K562 (cell line): ENCODE measurements at regions not wholly inside any gene's neighbourhood (a gene's known extent, or its start where the extent isn't known, plus 50 kb on each side); places are given as distances from the start of the nearest gene placed in this dataset.
"Not testable (repeated sequence)": the region's sequence is repeated elsewhere in the genome, so short reads cannot be mapped to it uniquely, and the experiment has no call there.

Experiments
- ATAC-seq: fragments of 200-7000 bp; cut with Tn5 transposase; 3 replicates; pipeline ENCODE4 v1.9.1; 2020; ENCODE audit warnings: moderate library complexity
- BruUV-seq: library from RNA; stranded (reverse); fragments of 400-500 nt; replicated peaks from 2 replicates; lab custom pipeline; 2021; lab: Mats Ljungman, UMichigan
- CTCF ChIA-PET: fragments of 300-600 bp; formaldehyde crosslinking; extraction: SDS; loops from one replicate; lab custom pipeline; 2021; ENCODE audit warnings: low intra/inter-chr PET ratio; lab: Yijun Ruan, JAX
- POLR2A ChIA-PET: fragments of 300-600, 350-650 bp; sonication (Branson Sonifier 250); formaldehyde crosslinking; extraction: SDS; loops from one replicate; lab custom pipeline; 2021; ENCODE audit warnings: antibody characterized with exemption, inconsistent platforms; lab: Yijun Ruan, JAX
- DNase-seq, 4 experiments: peaks; one replicate each; pipeline versions ENCODE4 v3.0.0 to v3.0.0-alpha.2; 2011 to 2018; ENCODE audit warnings: low spot score in 3 of 4, mixed read lengths in 3 of 4; ENCODE audit errors: extremely low read depth in 1 of 4
- FAIRE-seq: peaks from 2 replicates; lab custom pipeline; 2011; peaks lifted over from hg19 to GRCh38; lab: Jason Lieb, UNC
- H2AFZ ChIP-seq: 2 replicates; pipeline ENCODE4 v1.6.0; 2011; ENCODE audit warnings: low read depth, low read length, control low read depth, inconsistent platforms
- H3K27ac ChIP-seq: fragments of 200-600 bp; 3 replicates; pipeline ENCODE4 v1.8.0; 2011; ENCODE audit warnings: low read depth, mild to moderate bottlenecking, control low read depth, inconsistent platforms, low read length, moderate library complexity, mixed read lengths; ENCODE audit errors: extremely low read depth
- H3K27me3 ChIP-seq, 2 experiments: fragments of 300-600 bp in 1 of 2; 2 replicates in 1 of 2; 3 replicates in 1 of 2; pipeline versions ENCODE4 v1.6.0 to v1.8.0; 2011; ENCODE audit warnings: inconsistent platforms in 2 of 2, low read length in 2 of 2, mild to moderate bottlenecking in 1 of 2, mixed read lengths in 1 of 2, moderate library complexity in 1 of 2; ENCODE audit not compliant: control insufficient read depth in 2 of 2, insufficient read depth in 2 of 2
- H3K36me3 ChIP-seq: fragments of 300-600 bp; 3 replicates; pipeline ENCODE4 v1.8.0; 2011; ENCODE audit warnings: mild to moderate bottlenecking, low read length, inconsistent platforms; ENCODE audit not compliant: control insufficient read depth, insufficient read depth
- H3K4me1 ChIP-seq, 2 experiments: fragments of 200-600 bp in 1 of 2; replicated peaks in 1 of 2; 2 replicates in 1 of 2; 3 replicates in 1 of 2; pipeline versions ENCODE4 v1.5.1 to v1.8.0; 2011; ENCODE audit warnings: inconsistent platforms in 2 of 2, low read length in 2 of 2, mild to moderate bottlenecking in 1 of 2, mixed read lengths in 1 of 2, moderate library complexity in 1 of 2; ENCODE audit not compliant: control insufficient read depth in 2 of 2, insufficient read depth in 2 of 2
- H3K4me2 ChIP-seq: 2 replicates; pipeline ENCODE4 v1.6.1; 2011; ENCODE audit warnings: low read length, control low read depth, inconsistent platforms, mixed read lengths; ENCODE audit not compliant: insufficient read depth
- H3K4me3 ChIP-seq: fragments of 200-600 bp; sonication (generic), shearing (Covaris generic); 2 replicates; pipeline ENCODE4 v1.5.1; 2016; ENCODE audit warnings: control low read depth, inconsistent platforms
- H3K79me2 ChIP-seq: fragments of 200-600 bp; 3 replicates; pipeline ENCODE4 v1.8.0; 2011; ENCODE audit warnings: low read length, inconsistent platforms; ENCODE audit not compliant: control insufficient read depth, insufficient read depth
- H3K9ac ChIP-seq, 2 experiments: 2 replicates each; pipeline versions ENCODE4 v1.6.0 to v1.6.1; 2011; ENCODE audit warnings: low read depth in 2 of 2, low read length in 2 of 2, control low read depth in 1 of 2, inconsistent platforms in 1 of 2, mild to moderate bottlenecking in 1 of 2, mixed read lengths in 1 of 2; ENCODE audit not compliant: insufficient read depth in 1 of 2
- H3K9me1 ChIP-seq: one replicate; pipeline ENCODE4 v1.6.0; 2011; ENCODE audit warnings: inconsistent platforms, mild to moderate bottlenecking, low read length, moderate library complexity; ENCODE audit not compliant: control insufficient read depth, insufficient read depth
- H3K9me3 ChIP-seq: replicated peaks from 2 replicates; pipeline ENCODE4 v1.5.1; 2011; ENCODE audit warnings: low read depth, low read length, inconsistent platforms; ENCODE audit not compliant: control insufficient read depth, insufficient read depth
- H4K20me1 ChIP-seq: replicated peaks from 2 replicates; pipeline ENCODE4 v1.6.1; 2011; ENCODE audit warnings: low read length, inconsistent platforms, mixed read lengths; ENCODE audit not compliant: control insufficient read depth, insufficient read depth
- DACH1 ChIP-seq: fragments of 450-650 bp; IDR thresholded peaks from 2 replicates; pipeline ENCODE4 v1.6.1; 2018; ENCODE audit not compliant: partially characterized antibody
- EZH2 ChIP-seq: IDR thresholded peaks from 2 replicates; pipeline ENCODE4 v1.6.1; 2012; ENCODE audit warnings: low read depth, mild to moderate bottlenecking, inconsistent platforms, low read length, borderline replicate concordance
- RHOXF2B ChIP-seq: fragments of 250-450 bp; sonication (Bioruptor Pico); conservative IDR thresholded peaks from 2 replicates; pipeline ENCODE4 v1.5.1; 2021
- STAT5B ChIP-seq: fragments of 250-450 bp; sonication (Bioruptor Pico); IDR thresholded peaks from 2 replicates; pipeline ENCODE4 v1.8.0; 2021; ENCODE audit warnings: mild to moderate bottlenecking, inconsistent platforms
- ZNF133 ChIP-seq: fragments of 250-450 bp; sonication (Bioruptor Pico); IDR thresholded peaks from 2 replicates; pipeline ENCODE4 v1.4.0; 2020; ENCODE audit warnings: mild to moderate bottlenecking
- WGBS: fragments of 100-300 bp; shearing (Covaris generic); methylation state at CpG from one replicate; pipeline ENCODE4 v1.1.6; 2016; ENCODE audit warnings: low coverage, mixed read lengths; ENCODE audit not compliant: insufficient coverage; ENCODE audit errors: missing lambda C conversion rate; 5-methylcytosine and 5-hydroxymethylcytosine counted together
- in situ Hi-C: fragments of 300-500 bp; cut with MboI; formaldehyde crosslinking; loops from 4 replicates; pipeline ENCODE4 v1.15.0; 2018; ENCODE audit warnings: inconsistent platforms, mixed read lengths
- intact Hi-C: fragments of 100-400 bp; cut with micrococcal nuclease; formaldehyde crosslinking; loops from 2 replicates; pipeline ENCODE4 v1.14.2; 2022
- TF ChIP-seq, protein P1 (sequence below): fragments of 200-400 bp; formaldehyde crosslinking; IDR thresholded peaks from 2 replicates; pipeline ENCODE4 v1.6.1; 2017; ENCODE audit warnings: mild to moderate bottlenecking, low read depth, low read length, moderate library complexity

DNA sequence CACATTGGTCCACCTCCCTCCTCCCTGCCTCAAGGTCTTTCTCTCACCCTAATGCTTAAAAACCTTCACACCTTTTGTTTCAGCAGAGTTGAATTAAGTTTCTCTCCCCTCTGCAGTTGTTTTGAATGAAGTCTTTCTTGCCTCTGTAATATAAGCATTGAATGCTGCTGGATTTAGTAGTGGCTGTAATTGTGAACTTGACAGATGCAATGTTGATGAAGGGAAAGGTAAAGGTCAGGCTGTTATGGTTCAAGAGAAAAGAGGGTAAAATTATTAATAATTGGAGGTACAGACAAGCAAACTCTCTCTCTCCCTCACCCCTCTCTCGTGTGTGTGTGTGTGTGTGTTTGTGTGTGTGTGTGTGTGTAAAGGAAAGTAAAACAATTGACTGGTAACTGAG lies 509.8 kb downstream of the AMY1C start (continued):
- TF ChIP-seq STAT5B (no peak), EZH2 (no peak), DACH1 (no peak), RHOXF2B (CRISPR knock-in tag) (no peak), ZNF133 (CRISPR knock-in tag) (no peak)
- TF ChIP-seq, protein P1, sequence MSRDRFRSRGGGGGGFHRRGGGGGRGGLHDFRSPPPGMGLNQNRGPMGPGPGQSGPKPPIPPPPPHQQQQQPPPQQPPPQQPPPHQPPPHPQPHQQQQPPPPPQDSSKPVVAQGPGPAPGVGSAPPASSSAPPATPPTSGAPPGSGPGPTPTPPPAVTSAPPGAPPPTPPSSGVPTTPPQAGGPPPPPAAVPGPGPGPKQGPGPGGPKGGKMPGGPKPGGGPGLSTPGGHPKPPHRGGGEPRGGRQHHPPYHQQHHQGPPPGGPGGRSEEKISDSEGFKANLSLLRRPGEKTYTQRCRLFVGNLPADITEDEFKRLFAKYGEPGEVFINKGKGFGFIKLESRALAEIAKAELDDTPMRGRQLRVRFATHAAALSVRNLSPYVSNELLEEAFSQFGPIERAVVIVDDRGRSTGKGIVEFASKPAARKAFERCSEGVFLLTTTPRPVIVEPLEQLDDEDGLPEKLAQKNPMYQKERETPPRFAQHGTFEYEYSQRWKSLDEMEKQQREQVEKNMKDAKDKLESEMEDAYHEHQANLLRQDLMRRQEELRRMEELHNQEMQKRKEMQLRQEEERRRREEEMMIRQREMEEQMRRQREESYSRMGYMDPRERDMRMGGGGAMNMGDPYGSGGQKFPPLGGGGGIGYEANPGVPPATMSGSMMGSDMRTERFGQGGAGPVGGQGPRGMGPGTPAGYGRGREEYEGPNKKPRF, result no peak

DNA sequence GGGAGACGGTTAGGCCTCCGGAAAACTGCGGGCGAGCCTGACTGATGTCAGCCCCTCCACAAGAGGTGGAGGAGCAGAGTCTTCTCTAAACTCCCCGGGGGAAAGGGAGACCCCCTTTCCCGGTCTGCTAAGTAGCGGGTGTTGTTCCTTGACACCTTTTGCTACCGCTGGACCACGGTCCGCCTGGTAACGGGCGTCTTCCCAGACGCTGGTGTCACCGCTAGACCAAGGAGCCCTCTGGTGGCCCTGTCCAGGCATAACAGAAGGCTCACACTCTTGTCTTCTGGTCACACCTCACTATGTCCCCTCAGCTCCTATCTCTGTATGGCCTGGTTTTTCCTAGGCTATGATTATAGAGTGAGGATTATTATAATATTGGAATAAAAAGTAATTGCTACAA lies 513.4 kb downstream of the AMY1C start:
- H3K4me1 ChIP-seq, H3K79me2 ChIP-seq, H3K4me2 ChIP-seq, H3K36me3 ChIP-seq, H3K27me3 ChIP-seq, BruUV-seq, ATAC-seq, H2AFZ ChIP-seq, H4K20me1 ChIP-seq, DNase-seq, H3K9ac ChIP-seq, CTCF ChIA-PET, H3K4me3 ChIP-seq, intact Hi-C loops, H3K27ac ChIP-seq, H3K9me1 ChIP-seq, H3K9me3 ChIP-seq, POLR2A ChIA-PET, in situ Hi-C loops, FAIRE-seq: not testable (repeated sequence)
- WGBS, result 3% methylated on average over 6 of the region's 14 CpGs
